K562 (cell line): ENCODE measurements at regions not wholly inside any gene's neighbourhood (a gene's known extent, or its start where the extent isn't known, plus 50 kb on each side); places are given as distances from the start of the nearest gene placed in this dataset.
A peak's percentile ranks its signal among the peaks of the same experiment; 100 is the strongest.
"Not testable (repeated sequence)": the region's sequence is repeated elsewhere in the genome, so short reads cannot be mapped to it uniquely, and the experiment has no call there.

Experiments used
- ATAC-seq: fragments of 200-7000 bp; cut with Tn5 transposase; 3 replicates; pipeline ENCODE4 v1.9.1; 2020; ENCODE audit warnings: moderate library complexity
- BruUV-seq: library from RNA; stranded (reverse); fragments of 400-500 nt; replicated peaks from 2 replicates; lab custom pipeline; 2021; lab: Mats Ljungman, UMichigan
- CTCF ChIA-PET: fragments of 300-600 bp; formaldehyde crosslinking; extraction: SDS; loops from one replicate; lab custom pipeline; 2021; ENCODE audit warnings: low intra/inter-chr PET ratio; lab: Yijun Ruan, JAX
- POLR2A ChIA-PET: fragments of 300-600, 350-650 bp; sonication (Branson Sonifier 250); formaldehyde crosslinking; extraction: SDS; loops from one replicate; lab custom pipeline; 2021; ENCODE audit warnings: antibody characterized with exemption, inconsistent platforms; lab: Yijun Ruan, JAX
- DNase-seq, 4 experiments: peaks; one replicate each; pipeline versions ENCODE4 v3.0.0 to v3.0.0-alpha.2; 2011 to 2018; ENCODE audit warnings: low spot score in 3 of 4, mixed read lengths in 3 of 4; ENCODE audit errors: extremely low read depth in 1 of 4
- FAIRE-seq: peaks from 2 replicates; lab custom pipeline; 2011; peaks lifted over from hg19 to GRCh38; lab: Jason Lieb, UNC
- H2AFZ ChIP-seq: 2 replicates; pipeline ENCODE4 v1.6.0; 2011; ENCODE audit warnings: low read depth, low read length, control low read depth, inconsistent platforms
- H3K27ac ChIP-seq: fragments of 200-600 bp; 3 replicates; pipeline ENCODE4 v1.8.0; 2011; ENCODE audit warnings: low read depth, mild to moderate bottlenecking, control low read depth, inconsistent platforms, low read length, moderate library complexity, mixed read lengths; ENCODE audit errors: extremely low read depth
- H3K27me3 ChIP-seq, 2 experiments: fragments of 300-600 bp in 1 of 2; 2 replicates in 1 of 2; 3 replicates in 1 of 2; pipeline versions ENCODE4 v1.6.0 to v1.8.0; 2011; ENCODE audit warnings: inconsistent platforms in 2 of 2, low read length in 2 of 2, mild to moderate bottlenecking in 1 of 2, mixed read lengths in 1 of 2, moderate library complexity in 1 of 2; ENCODE audit not compliant: control insufficient read depth in 2 of 2, insufficient read depth in 2 of 2
- H3K36me3 ChIP-seq: fragments of 300-600 bp; 3 replicates; pipeline ENCODE4 v1.8.0; 2011; ENCODE audit warnings: mild to moderate bottlenecking, low read length, inconsistent platforms; ENCODE audit not compliant: control insufficient read depth, insufficient read depth
- H3K4me1 ChIP-seq, 2 experiments: fragments of 200-600 bp in 1 of 2; replicated peaks in 1 of 2; 2 replicates in 1 of 2; 3 replicates in 1 of 2; pipeline versions ENCODE4 v1.5.1 to v1.8.0; 2011; ENCODE audit warnings: inconsistent platforms in 2 of 2, low read length in 2 of 2, mild to moderate bottlenecking in 1 of 2, mixed read lengths in 1 of 2, moderate library complexity in 1 of 2; ENCODE audit not compliant: control insufficient read depth in 2 of 2, insufficient read depth in 2 of 2
- H3K4me2 ChIP-seq: 2 replicates; pipeline ENCODE4 v1.6.1; 2011; ENCODE audit warnings: low read length, control low read depth, inconsistent platforms, mixed read lengths; ENCODE audit not compliant: insufficient read depth
- H3K4me3 ChIP-seq: fragments of 200-600 bp; sonication (generic), shearing (Covaris generic); 2 replicates; pipeline ENCODE4 v1.5.1; 2016; ENCODE audit warnings: control low read depth, inconsistent platforms
- H3K79me2 ChIP-seq: fragments of 200-600 bp; 3 replicates; pipeline ENCODE4 v1.8.0; 2011; ENCODE audit warnings: low read length, inconsistent platforms; ENCODE audit not compliant: control insufficient read depth, insufficient read depth
- H3K9ac ChIP-seq, 2 experiments: 2 replicates each; pipeline versions ENCODE4 v1.6.0 to v1.6.1; 2011; ENCODE audit warnings: low read depth in 2 of 2, low read length in 2 of 2, control low read depth in 1 of 2, inconsistent platforms in 1 of 2, mild to moderate bottlenecking in 1 of 2, mixed read lengths in 1 of 2; ENCODE audit not compliant: insufficient read depth in 1 of 2
- H3K9me1 ChIP-seq: one replicate; pipeline ENCODE4 v1.6.0; 2011; ENCODE audit warnings: inconsistent platforms, mild to moderate bottlenecking, low read length, moderate library complexity; ENCODE audit not compliant: control insufficient read depth, insufficient read depth
- H3K9me3 ChIP-seq: replicated peaks from 2 replicates; pipeline ENCODE4 v1.5.1; 2011; ENCODE audit warnings: low read depth, low read length, inconsistent platforms; ENCODE audit not compliant: control insufficient read depth, insufficient read depth
- H4K20me1 ChIP-seq: replicated peaks from 2 replicates; pipeline ENCODE4 v1.6.1; 2011; ENCODE audit warnings: low read length, inconsistent platforms, mixed read lengths; ENCODE audit not compliant: control insufficient read depth, insufficient read depth
- CTCF ChIP-seq, 3 experiments: IDR thresholded peaks in 2 of 3; conservative IDR thresholded peaks in 1 of 3; 2 replicates each; pipeline ENCODE4 v1.5.1; 2011 to 2012; ENCODE audit warnings: low read length in 3 of 3, mild to moderate bottlenecking in 3 of 3, control low read depth in 2 of 3, improper control_type of control experiment in 1 of 3, inconsistent platforms in 1 of 3, low read depth in 1 of 3, mixed read lengths in 1 of 3, moderate library complexity in 1 of 3; ENCODE audit not compliant: insufficient read depth in 2 of 3
- KDM5B ChIP-seq: fragments of 200-600 bp; sonication (generic); IDR thresholded peaks from 2 replicates; pipeline ENCODE4 v1.6.1; 2012; ENCODE audit warnings: low read depth, mild to moderate bottlenecking, moderate library complexity, low read length, control low read depth, inconsistent platforms; ENCODE audit not compliant: insufficient replicate concordance
- PHF8 ChIP-seq: fragments of 200-600 bp; sonication (generic); IDR thresholded peaks from 2 replicates; pipeline ENCODE4 v1.6.1; 2012; ENCODE audit warnings: mixed run types, mild to moderate bottlenecking, inconsistent platforms, low read length, moderate library complexity, borderline replicate concordance
- POLR2A ChIP-seq: fragments of 450-650 bp; conservative IDR thresholded peaks from 2 replicates; pipeline ENCODE4 v1.6.1; 2016
- POLR2B ChIP-seq: fragments of 450-650 bp; IDR thresholded peaks from 2 replicates; pipeline ENCODE4 v1.6.1; 2018; ENCODE audit warnings: low read depth; ENCODE audit not compliant: partially characterized antibody
- POLR2G ChIP-seq: fragments of 200-400 bp; formaldehyde crosslinking; IDR thresholded peaks from 2 replicates; pipeline ENCODE4 v1.6.1; 2017; ENCODE audit warnings: low read depth, mild to moderate bottlenecking, antibody characterized with exemption, low read length, moderate library complexity
- RBFOX2 ChIP-seq: fragments of 200-400 bp; formaldehyde crosslinking; IDR thresholded peaks from 2 replicates; pipeline ENCODE4 v1.6.1; 2017; ENCODE audit warnings: low read depth, mild to moderate bottlenecking, low read length, moderate library complexity
- TAF1 ChIP-seq: IDR thresholded peaks from 2 replicates; pipeline ENCODE4 v1.6.1; 2011; ENCODE audit warnings: mild to moderate bottlenecking, low read length, moderate library complexity; ENCODE audit not compliant: insufficient read depth, control insufficient read depth, severe bottlenecking; ENCODE audit errors: extremely low read depth
- WGBS: fragments of 100-300 bp; shearing (Covaris generic); methylation state at CpG from one replicate; pipeline ENCODE4 v1.1.6; 2016; ENCODE audit warnings: low coverage, mixed read lengths; ENCODE audit not compliant: insufficient coverage; ENCODE audit errors: missing lambda C conversion rate; 5-methylcytosine and 5-hydroxymethylcytosine counted together
- in situ Hi-C: fragments of 300-500 bp; cut with MboI; formaldehyde crosslinking; loops from 4 replicates; pipeline ENCODE4 v1.15.0; 2018; ENCODE audit warnings: inconsistent platforms, mixed read lengths
- intact Hi-C: fragments of 100-400 bp; cut with micrococcal nuclease; formaldehyde crosslinking; loops from 2 replicates; pipeline ENCODE4 v1.14.2; 2022
- TF ChIP-seq, protein P1 (sequence below): sonication (generic); formaldehyde crosslinking; IDR thresholded peaks from 2 replicates; pipeline ENCODE4 v1.8.1; 2023; ENCODE audit warnings: mild to moderate bottlenecking, missing genetic modification reagents
- TF ChIP-seq, protein P2 (sequence below): fragments of 450-650 bp; IDR thresholded peaks from 2 replicates; pipeline ENCODE4 v1.6.1; 2016

GRCh38 chr4:49288796-49289195 is 302.7 kb downstream of the CWH43 start:
- H3K9ac ChIP-seq, H3K9me1 ChIP-seq, H3K4me3 ChIP-seq, H3K79me2 ChIP-seq, intact Hi-C loops, H3K27me3 ChIP-seq, H3K9me3 ChIP-seq, BruUV-seq, H3K36me3 ChIP-seq, H3K4me2 ChIP-seq, H3K27ac ChIP-seq, CTCF ChIA-PET, H2AFZ ChIP-seq, FAIRE-seq, ATAC-seq, H4K20me1 ChIP-seq: not testable (repeated sequence)
- POLR2A ChIA-PET = interaction anchor here (0.6 kb wide), 1 partner anchor 231 kb away, joined by 3 read pairs; no protein-coding TSS in a partner anchor
- in situ Hi-C loops = loop anchor here (5.0 kb wide), 1 partner anchor 34 kb away; no protein-coding TSS in a partner anchor
- TF ChIP-seq, protein P1, sequence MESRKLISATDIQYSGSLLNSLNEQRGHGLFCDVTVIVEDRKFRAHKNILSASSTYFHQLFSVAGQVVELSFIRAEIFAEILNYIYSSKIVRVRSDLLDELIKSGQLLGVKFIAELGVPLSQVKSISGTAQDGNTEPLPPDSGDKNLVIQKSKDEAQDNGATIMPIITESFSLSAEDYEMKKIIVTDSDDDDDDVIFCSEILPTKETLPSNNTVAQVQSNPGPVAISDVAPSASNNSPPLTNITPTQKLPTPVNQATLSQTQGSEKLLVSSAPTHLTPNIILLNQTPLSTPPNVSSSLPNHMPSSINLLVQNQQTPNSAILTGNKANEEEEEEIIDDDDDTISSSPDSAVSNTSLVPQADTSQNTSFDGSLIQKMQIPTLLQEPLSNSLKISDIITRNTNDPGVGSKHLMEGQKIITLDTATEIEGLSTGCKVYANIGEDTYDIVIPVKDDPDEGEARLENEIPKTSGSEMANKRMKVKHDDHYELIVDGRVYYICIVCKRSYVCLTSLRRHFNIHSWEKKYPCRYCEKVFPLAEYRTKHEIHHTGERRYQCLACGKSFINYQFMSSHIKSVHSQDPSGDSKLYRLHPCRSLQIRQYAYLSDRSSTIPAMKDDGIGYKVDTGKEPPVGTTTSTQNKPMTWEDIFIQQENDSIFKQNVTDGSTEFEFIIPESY (CRISPR knock-in tag) = peak; percentile 36; the same call in 1 of the 2 replicates
- 84% methylated on average over 11 of the region's 11 CpGs for WGBS
- peak in 3 of 4 experiments; percentile 13 to 17 (median 14) for DNase-seq
- peaks cover 4 to 15% of the 10 kb centered on the region in 2 experiments; a peak in 4 of 5 replicates for H3K4me1 ChIP-seq

DNA sequence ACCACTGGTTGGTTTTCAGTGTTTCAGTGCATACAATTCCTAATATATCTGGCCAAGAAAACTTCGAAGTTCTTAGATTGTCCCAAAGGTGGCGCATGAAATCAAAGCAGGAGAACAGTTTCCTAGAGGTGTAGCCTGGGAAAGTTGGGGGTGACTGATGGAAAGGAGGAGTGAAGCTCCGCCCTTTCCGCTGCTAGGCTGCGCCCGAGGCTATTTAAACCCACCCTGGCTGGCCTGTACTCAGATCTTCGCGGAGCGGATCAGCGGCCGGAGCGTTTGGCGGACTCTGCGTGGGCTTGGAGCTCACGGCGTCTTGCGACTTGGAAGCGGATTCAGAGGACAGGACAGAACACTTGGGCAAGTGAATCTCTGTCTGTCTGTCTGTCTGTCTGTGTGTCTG is 328.7 kb downstream of the CWH43 start:
- POLR2A ChIA-PET, H3K4me3 ChIP-seq, H4K20me1 ChIP-seq, FAIRE-seq, CTCF ChIA-PET, H3K9ac ChIP-seq, H3K4me1 ChIP-seq, H3K9me1 ChIP-seq, H3K4me2 ChIP-seq, H3K27me3 ChIP-seq, H3K79me2 ChIP-seq, H3K9me3 ChIP-seq, ATAC-seq, H2AFZ ChIP-seq, H3K27ac ChIP-seq, BruUV-seq, intact Hi-C loops, H3K36me3 ChIP-seq: not testable (repeated sequence)
- in situ Hi-C loops = loop anchor here (5.0 to 25.0 kb wide), 2 partner anchors 197 to 303 kb away; no protein-coding TSS in a partner anchor
- 12% methylated on average over 5 of the region's 18 CpGs for WGBS
- DNase-seq = peak in 1 of 4 experiments; percentile 74
- peak; percentile 39 for TF ChIP-seq TAF1
- TF ChIP-seq, protein P2, sequence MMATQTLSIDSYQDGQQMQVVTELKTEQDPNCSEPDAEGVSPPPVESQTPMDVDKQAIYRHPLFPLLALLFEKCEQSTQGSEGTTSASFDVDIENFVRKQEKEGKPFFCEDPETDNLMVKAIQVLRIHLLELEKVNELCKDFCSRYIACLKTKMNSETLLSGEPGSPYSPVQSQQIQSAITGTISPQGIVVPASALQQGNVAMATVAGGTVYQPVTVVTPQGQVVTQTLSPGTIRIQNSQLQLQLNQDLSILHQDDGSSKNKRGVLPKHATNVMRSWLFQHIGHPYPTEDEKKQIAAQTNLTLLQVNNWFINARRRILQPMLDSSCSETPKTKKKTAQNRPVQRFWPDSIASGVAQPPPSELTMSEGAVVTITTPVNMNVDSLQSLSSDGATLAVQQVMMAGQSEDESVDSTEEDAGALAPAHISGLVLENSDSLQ = peak; percentile 59
- TF ChIP-seq POLR2B = peak; percentile 25
- peak; percentile 67 for TF ChIP-seq RBFOX2
- TF ChIP-seq KDM5B = peak; percentile 79
- peak; percentile 70 for TF ChIP-seq POLR2A
- peak; percentile 34; the same call in 1 of the 2 replicates for TF ChIP-seq PHF8
- TF ChIP-seq POLR2G = peak; percentile 74
- TF ChIP-seq CTCF (IDR thresholded peaks at IDR 0.05 in 2 of 3, conservative IDR thresholded peaks at IDR 0.05 in 1 of 3; ENCODE audit: insufficient read depth in 2 of 3, low read depth in 1 of 3, low read length in 3 of 3) = peak in 2 of 3 experiments; percentile 24 to 42; a peak in 3 of 6 replicates
